ENCODE measurements at regions not wholly inside any gene's neighbourhood (a gene's known extent, or its start where the extent isn't known, plus 50 kb on each side); places are given as distances from the start of the nearest gene placed in this dataset.
"Not testable (repeated sequence)": the region's sequence is repeated elsewhere in the genome, so short reads cannot be mapped to it uniquely, and the experiment has no call there.

DNA sequence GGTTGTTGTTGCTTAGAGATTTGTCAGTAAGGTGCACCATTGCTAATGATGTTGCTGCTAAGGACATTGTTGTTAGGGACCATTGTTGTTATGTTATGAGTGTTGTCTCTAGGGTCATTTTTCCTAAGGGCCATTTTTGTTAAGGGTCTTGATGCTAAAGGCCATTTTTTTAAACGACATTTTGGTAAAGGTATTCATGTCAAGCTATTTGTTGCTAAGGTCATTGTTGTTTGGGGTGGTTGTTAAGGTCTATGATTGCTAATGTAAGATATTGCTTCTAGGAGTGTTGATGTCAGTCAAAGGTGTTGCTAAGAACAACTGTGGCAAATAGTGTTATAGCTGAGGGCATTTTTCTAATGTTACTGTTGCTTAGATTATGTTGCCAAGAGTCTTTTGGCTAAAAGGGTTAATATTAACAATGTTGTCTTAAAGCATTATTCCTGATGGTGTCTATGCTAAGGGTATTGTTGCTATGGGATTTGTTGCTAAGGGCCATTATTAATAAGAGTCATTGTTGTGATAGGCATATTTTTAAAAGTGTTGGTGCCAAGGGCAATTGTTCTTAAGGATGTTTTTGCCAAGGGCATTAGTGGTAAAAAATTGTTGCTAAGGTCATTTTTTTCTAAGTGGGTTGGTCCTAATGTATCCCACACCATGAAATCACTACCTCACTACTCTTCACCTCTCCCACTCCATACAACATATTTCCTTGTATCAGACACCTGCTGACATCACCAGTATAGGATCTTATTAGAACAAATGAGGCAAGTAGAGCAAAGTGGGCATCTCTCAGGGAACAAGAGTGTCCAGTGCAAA is 56.2 kb downstream of the SPATA31A6 start:
- intact Hi-C loops (cut with micrococcal nuclease), result not testable (repeated sequence)

DNA sequence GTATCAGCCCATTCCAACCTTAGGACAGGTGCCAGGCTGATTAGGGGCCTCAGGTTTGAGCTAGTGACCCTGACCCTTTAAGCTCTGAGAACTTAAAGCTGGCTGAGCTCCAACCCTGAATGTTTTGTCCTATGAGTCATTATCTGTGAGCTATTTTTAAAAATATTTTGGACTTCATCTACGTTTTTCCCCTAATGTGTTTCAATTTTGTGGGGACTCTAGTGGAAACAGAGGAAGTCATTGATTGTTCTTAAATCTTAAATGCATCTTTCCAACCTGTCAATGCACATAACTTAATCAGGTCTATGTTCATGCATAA is 56.8 kb downstream of the SPATA31A6 start:
- H3K27ac Mint-ChIP-seq; POLR2A ChIA-PET; DNase-seq; H3K27me3 Mint-ChIP-seq; intact Hi-C loops (cut with micrococcal nuclease); H3K36me3 Mint-ChIP-seq; H3K4me3 Mint-ChIP-seq; CTCF ChIA-PET; H3K4me1 Mint-ChIP-seq (ENCODE audit: low read depth); H3K9me3 Mint-ChIP-seq: not testable (repeated sequence)

More for the DNA sequence above, 56.2 kb downstream of the SPATA31A6 start:
- H3K9me3 Mint-ChIP-seq; H3K27me3 Mint-ChIP-seq; H3K4me1 Mint-ChIP-seq (ENCODE audit: low read depth); DNase-seq; H3K27ac Mint-ChIP-seq; POLR2A ChIA-PET; H3K4me3 Mint-ChIP-seq; CTCF ChIA-PET; H3K36me3 Mint-ChIP-seq: not testable (repeated sequence)

DNA sequence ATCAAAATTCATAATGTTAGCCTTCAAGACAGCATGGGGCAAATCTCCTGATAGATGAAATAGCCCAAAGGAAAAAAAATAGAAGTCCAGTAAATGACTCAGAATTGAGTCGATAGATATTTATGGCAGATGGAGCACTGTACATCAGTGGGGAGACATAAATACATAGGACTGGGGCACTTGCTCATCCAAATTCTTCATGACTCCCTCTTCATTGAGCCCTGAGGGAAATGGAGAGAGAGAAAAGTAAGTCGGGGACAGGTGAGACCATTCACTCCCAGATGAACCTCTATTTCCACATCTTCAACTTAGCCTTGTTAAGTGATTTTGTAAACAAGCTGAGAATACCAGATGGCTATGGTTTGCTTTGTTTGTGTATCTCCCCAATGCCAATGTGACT is 59.8 kb downstream of the SPATA31A6 start:
- CTCF ChIA-PET; POLR2A ChIA-PET; H3K36me3 Mint-ChIP-seq; intact Hi-C loops (cut with micrococcal nuclease); DNase-seq; H3K4me1 Mint-ChIP-seq (ENCODE audit: low read depth); H3K27ac Mint-ChIP-seq; H3K9me3 Mint-ChIP-seq; H3K27me3 Mint-ChIP-seq; H3K4me3 Mint-ChIP-seq: not testable (repeated sequence)

DNA sequence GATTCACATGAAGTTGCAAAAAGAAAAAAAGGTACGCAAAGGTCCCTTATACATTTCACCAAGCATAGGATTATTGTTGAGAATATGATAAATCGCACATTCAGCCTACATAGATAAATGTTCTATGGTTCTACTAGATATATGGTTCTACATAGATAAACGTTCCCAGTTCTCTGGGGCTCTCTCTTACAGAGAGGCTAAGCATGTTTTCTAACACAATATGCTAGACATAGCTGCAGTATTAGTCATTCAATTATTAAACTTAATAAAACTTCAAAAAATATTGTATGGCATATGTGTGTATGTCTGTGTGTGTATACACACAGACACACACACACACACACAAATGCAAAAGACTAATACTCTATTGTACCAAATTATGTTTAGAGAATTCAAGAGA is 60.4 kb downstream of the SPATA31A6 start:
- H3K4me1 Mint-ChIP-seq (ENCODE audit: low read depth); H3K36me3 Mint-ChIP-seq; POLR2A ChIA-PET; intact Hi-C loops (cut with micrococcal nuclease); H3K4me3 Mint-ChIP-seq; DNase-seq; H3K9me3 Mint-ChIP-seq; H3K27ac Mint-ChIP-seq; CTCF ChIA-PET; H3K27me3 Mint-ChIP-seq: not testable (repeated sequence)

DNA sequence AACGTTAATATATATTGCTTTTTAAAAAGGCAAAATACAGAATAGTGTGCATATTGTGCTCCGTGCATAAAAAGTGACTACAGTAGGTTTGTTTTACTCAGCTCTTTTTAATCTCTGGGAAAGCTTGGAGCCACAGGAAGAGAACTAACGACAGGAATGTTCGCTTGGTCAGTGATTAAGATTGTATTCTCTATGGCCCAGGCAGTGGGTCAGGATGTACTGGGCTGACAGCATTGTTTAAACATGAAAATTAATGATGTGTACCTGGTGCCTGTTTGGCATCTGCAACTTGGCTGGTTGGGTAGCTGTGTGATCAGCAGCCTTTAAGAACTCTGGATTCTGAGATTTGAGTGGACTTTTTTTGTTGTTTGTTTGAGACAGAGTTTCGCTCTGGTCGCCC is 85.3 kb downstream of the SPATA31A6 start:
- H3K27me3 Mint-ChIP-seq; H3K9me3 Mint-ChIP-seq; DNase-seq; H3K36me3 Mint-ChIP-seq; POLR2A ChIA-PET; CTCF ChIA-PET; H3K4me3 Mint-ChIP-seq; H3K4me1 Mint-ChIP-seq (ENCODE audit: low read depth); intact Hi-C loops (cut with micrococcal nuclease); H3K27ac Mint-ChIP-seq: not testable (repeated sequence)

DNA sequence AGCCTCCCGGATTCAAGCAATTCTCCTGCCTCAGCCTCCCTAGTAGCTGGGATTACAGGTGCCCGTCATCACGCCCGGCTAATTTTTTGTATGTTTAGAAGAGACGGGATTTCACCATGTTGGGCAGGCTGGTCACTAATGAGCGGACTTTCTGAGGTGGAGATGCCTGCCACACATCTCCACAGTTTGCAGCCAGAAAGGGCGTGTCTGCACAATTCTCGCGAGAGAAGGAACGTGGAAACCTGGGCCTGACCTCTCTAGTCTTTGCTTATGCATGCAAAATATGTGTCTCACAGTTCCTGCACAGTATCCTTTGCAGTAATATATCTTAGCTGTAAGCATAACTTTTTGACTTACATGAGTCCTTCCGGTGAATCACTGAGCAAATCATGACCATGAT is 85.7 kb downstream of the SPATA31A6 start:
- H3K27ac Mint-ChIP-seq; H3K9me3 Mint-ChIP-seq; intact Hi-C loops (cut with micrococcal nuclease); H3K4me3 Mint-ChIP-seq; H3K4me1 Mint-ChIP-seq (ENCODE audit: low read depth); H3K36me3 Mint-ChIP-seq; CTCF ChIA-PET; DNase-seq; H3K27me3 Mint-ChIP-seq; POLR2A ChIA-PET: not testable (repeated sequence)

DNA sequence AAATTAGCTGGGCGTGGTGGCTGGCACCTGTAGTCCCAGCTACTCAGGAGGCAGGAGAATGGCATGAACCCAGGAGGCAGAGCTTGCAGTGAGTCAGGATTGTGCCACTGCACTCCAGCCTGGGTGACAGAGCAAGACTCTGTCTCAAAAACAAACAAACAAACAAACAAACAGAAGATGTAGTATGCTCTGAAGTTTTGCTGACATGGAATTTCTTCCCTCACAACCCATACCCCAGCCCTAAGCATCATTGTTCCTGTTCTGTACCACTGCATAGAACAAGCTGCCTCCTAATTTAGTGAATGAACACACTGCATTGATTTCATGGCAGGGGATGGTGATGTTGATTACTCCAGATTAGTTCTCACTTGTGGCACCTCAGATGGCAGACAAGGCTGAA is 89.7 kb downstream of the SPATA31A6 start:
- CTCF ChIA-PET; H3K9me3 Mint-ChIP-seq; H3K27me3 Mint-ChIP-seq; H3K36me3 Mint-ChIP-seq; H3K4me3 Mint-ChIP-seq; H3K4me1 Mint-ChIP-seq (ENCODE audit: low read depth); POLR2A ChIA-PET; H3K27ac Mint-ChIP-seq; intact Hi-C loops (cut with micrococcal nuclease); DNase-seq: not testable (repeated sequence)

DNA sequence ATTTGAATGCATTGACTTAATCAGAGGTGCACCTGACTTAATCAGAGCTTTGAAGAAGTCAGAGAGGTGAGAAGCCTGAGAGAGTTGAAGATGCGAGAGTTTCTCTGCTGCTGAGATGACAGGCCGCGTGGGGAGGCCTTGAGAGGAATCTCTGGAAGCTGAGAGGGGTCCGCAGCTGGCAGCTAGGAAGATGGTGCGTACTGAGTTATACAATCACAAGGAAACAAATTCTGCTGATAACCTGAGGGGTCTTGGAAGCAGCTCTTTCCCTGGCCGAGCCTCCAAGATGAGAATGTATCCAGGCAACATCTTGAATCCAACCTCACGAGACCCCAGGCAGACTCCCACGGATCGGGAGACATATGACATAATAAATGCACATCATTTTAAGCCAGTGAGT is 91.7 kb downstream of the SPATA31A6 start:
- Mint-ChIP-seq H3K4me3 (no peak overlapping the region), H3K27ac (no peak overlapping the region), H3K9me3 (no peaks in the 10 kb centered on the region), H3K4me1 (ENCODE audit: low read depth) (no peaks in the 10 kb centered on the region), H3K36me3 (no peaks in the 10 kb centered on the region), H3K27me3 (no peaks in the 10 kb centered on the region)
- CTCF ChIA-PET, result no interaction called here
- POLR2A ChIA-PET, result no interaction called here
- DNase-seq, result no peak
- intact Hi-C loops (cut with micrococcal nuclease), result no loop called here

DNA sequence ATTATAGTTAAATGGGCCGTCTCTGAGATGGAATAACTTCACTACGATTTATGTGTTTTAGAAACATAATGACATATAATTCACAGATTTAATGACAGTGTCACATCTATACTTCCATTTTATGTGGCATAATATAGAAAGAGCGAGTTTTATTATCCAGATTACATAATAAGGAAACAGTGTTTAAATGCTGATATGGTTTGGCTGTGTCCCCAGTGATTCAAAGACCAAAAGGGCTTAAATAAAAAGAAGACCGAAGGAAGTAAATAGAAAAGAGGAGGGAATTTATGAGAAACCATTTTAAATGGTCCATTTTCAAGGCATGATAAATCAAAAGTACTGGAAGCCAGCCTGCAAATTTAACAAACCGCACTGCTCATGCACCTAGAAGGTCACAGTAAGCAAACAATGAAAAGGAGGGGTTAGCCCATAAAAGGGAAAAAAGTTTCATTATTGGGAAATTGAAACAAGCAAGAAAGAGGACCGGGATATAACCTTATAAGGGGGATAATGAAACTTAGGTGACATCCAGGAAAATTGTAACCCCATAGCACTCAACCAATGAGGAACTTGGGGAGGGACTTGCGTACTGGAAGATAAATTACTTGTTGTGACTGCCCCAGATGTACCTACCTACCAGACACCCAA is 99.2 kb downstream of the SPATA31A6 start:
- CTCF ChIA-PET; H3K4me3 Mint-ChIP-seq; DNase-seq; intact Hi-C loops (cut with micrococcal nuclease); H3K9me3 Mint-ChIP-seq; H3K27me3 Mint-ChIP-seq; H3K4me1 Mint-ChIP-seq (ENCODE audit: low read depth); H3K27ac Mint-ChIP-seq; H3K36me3 Mint-ChIP-seq; POLR2A ChIA-PET: not testable (repeated sequence)

DNA sequence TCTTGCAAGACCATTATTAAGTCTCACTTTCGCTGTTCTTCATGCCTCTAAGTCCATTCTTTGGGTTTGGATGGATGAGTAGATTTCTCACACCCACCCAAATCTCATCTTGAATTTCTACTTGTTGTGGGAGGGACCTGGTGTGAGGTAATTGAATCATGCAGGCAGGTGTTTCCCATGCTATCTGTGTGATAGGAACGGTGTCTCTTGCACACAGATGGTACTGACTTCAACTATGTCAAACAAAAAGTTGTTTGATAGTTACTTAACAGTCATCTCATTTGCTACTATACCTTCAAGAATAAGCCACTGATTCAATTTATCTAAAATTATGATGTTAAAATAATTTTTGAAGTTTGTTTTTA is 99.7 kb downstream of the SPATA31A6 start:
- DNase-seq; CTCF ChIA-PET; H3K27ac Mint-ChIP-seq; H3K27me3 Mint-ChIP-seq; H3K4me1 Mint-ChIP-seq (ENCODE audit: low read depth); intact Hi-C loops (cut with micrococcal nuclease); H3K9me3 Mint-ChIP-seq; H3K36me3 Mint-ChIP-seq; H3K4me3 Mint-ChIP-seq; POLR2A ChIA-PET: not testable (repeated sequence)

DNA sequence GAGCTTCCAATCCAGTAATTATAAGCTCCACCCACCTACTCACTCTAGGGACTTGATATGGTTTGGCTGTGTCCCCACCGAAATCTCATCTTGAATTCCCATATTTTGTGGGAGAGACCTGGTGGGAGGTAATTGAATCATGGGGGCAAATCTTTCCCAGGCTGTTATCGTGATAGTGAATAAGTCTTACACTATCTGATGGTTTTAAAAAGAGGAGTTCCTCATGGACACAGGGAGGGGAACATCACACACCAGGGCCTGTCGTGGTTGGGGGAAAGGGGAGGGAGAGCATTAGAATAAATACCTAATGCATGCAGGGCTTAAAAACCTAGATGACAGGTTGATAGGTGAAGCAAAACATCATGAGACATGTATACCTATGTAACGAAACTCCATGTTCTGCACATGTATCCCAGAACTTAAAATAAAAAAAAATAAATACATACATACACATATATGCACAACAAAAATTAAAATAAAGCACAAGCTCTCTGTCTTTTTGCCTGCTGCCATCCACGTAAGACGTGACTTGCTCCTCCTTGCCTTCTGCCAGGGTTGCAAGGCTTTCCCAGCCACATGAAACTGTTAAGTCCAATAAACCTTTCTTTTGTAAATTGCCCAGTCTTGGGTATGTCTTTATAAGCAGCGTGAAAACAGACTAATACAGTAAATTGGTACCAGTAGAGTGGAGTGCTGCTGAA is 102.8 kb downstream of the SPATA31A6 start:
- POLR2A ChIA-PET; intact Hi-C loops (cut with micrococcal nuclease); H3K4me3 Mint-ChIP-seq; DNase-seq; H3K27ac Mint-ChIP-seq; H3K36me3 Mint-ChIP-seq; H3K27me3 Mint-ChIP-seq; H3K4me1 Mint-ChIP-seq (ENCODE audit: low read depth); H3K9me3 Mint-ChIP-seq; CTCF ChIA-PET: not testable (repeated sequence)

DNA sequence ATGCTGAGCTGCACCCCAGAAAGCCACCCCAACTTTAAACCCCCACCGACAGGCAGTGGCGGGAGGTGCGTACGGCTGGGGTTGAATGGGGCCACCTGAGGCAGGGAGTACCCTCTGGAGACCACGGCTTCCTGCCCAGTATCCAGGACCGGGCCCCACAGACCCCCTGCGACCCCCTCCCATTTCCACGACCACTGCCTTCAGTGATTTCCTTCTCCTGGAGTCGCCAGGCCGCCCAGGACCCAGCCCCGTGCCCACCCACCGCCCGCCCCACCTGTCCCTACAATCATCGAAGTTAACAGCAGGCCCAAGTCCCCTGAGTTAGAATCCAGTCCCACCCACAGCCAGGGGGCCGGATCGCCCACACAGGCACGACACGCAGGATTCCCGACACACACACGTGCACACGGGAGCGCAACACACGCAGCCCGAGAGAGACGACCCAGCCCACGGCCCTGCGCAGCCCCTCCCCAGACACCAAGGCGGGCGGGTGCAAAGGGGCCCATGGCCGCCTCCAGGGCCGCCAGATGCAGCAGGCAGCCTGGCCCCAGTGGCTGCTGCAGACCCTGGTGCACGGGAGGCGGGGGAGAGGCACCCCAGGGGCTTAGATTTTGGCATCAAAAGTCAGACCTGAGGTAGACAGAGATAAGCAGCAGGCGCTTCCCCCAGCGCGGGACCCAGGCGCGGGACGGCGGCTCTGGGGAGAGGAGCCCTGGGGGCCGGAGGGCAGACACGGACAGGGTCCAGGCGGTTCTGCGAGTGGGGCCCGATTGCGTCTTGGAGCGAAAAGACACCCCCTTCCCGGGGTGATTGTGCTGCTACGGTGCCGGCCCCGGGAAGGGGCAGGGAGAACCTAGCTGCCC is 104.8 kb downstream of the SPATA31A6 start:
- H3K4me1 Mint-ChIP-seq (ENCODE audit: low read depth); H3K36me3 Mint-ChIP-seq; H3K27me3 Mint-ChIP-seq; POLR2A ChIA-PET; intact Hi-C loops (cut with micrococcal nuclease); H3K4me3 Mint-ChIP-seq; H3K27ac Mint-ChIP-seq; CTCF ChIA-PET; DNase-seq; H3K9me3 Mint-ChIP-seq: not testable (repeated sequence)
